VCaP (cell line): ENCODE measurements at regions not wholly inside any gene's neighbourhood (a gene's known extent, or its start where the extent isn't known, plus 50 kb on each side); places are given as distances from the start of the nearest gene placed in this dataset.

Source experiments
- H3K27ac ChIP-seq: fragments of 450-650 bp; 2 replicates; pipeline ENCODE4 v1.5.1; 2017
- CTCF ChIP-seq: fragments of 450-650 bp; conservative IDR thresholded peaks from 2 replicates; pipeline ENCODE4 v1.5.1; 2017; ENCODE audit warnings: mild to moderate bottlenecking, moderate library complexity

GRCh38 chr2:153196378-153197058 is 282.0 kb downstream of the RPRM start:
- no peak for TF ChIP-seq CTCF
- H3K27ac ChIP-seq, result no peak overlapping the region

GRCh38 chr2:153195342-153195741 is 283.2 kb downstream of the RPRM start:
- TF ChIP-seq CTCF, result no peak

GRCh38 chr2:153189091-153189888 is 289.3 kb downstream of the RPRM start:
- TF ChIP-seq CTCF, result no peak
- no peak overlapping the region for H3K27ac ChIP-seq

More at GRCh38 chr2:153195342-153195741, 283.2 kb downstream of the RPRM start:
- no peak overlapping the region for H3K27ac ChIP-seq

GRCh38 chr2:153179808-153180207 is 298.8 kb downstream of the RPRM start:
- no peak overlapping the region for H3K27ac ChIP-seq
- TF ChIP-seq CTCF, result no peak

- no peak for TF ChIP-seq CTCF
- no peak overlapping the region for H3K27ac ChIP-seq
Observed at GRCh38 chr2:153169609-153170008, 309.0 kb downstream of the RPRM start.

GRCh38 chr2:153165021-153165420 is 313.5 kb downstream of the RPRM start:
- no peak overlapping the region for H3K27ac ChIP-seq
- TF ChIP-seq CTCF, result no peak

GRCh38 chr2:153163055-153163454 is 315.5 kb downstream of the RPRM start:
- TF ChIP-seq CTCF, result peak; percentile 75
- H3K27ac ChIP-seq, result no peak overlapping the region
